Colonic mucosa (tissue), 4 donors: ENCODE measurements at regions not wholly inside any gene's neighbourhood (a gene's known extent, or its start where the extent isn't known, plus 50 kb on each side); places are given as distances from the start of the nearest gene placed in this dataset.
A peak's percentile ranks its signal among the peaks of the same experiment; 100 is the strongest.

Experiments used
- DNase-seq: peaks from one replicate; pipeline ENCODE4 v3.0.0-alpha.2; 2020
- H3K27ac ChIP-seq: fragments of 200-600 bp; one replicate; pipeline ENCODE4 v1.8.0; 2021
- H3K27me3 ChIP-seq: fragments of 200-600 bp; one replicate; pipeline ENCODE4 v1.8.0; 2021
- H3K36me3 ChIP-seq: fragments of 200-600 bp; one replicate; pipeline ENCODE4 v1.8.0; 2021
- H3K4me1 ChIP-seq: fragments of 200-600 bp; one replicate; pipeline ENCODE4 v1.8.0; 2021; ENCODE audit warnings: mild to moderate bottlenecking
- H3K4me3 ChIP-seq: fragments of 200-600 bp; one replicate; pipeline ENCODE4 v1.8.0; 2021
- H3K9ac ChIP-seq, 2 donors: one replicate each; pipeline ENCODE4 v1.7.0; 2013; ENCODE audit warnings: control low read depth in 2 of 2, low read depth in 2 of 2, low read length in 2 of 2
- H3K9me3 ChIP-seq: fragments of 200-600 bp; one replicate; pipeline ENCODE4 v1.8.0; 2021
- intact Hi-C: fragments of 100-400 bp; cut with DNase I; formaldehyde crosslinking; loops from one replicate; pipeline ENCODE4 v1.14.1; 2022
- TF ChIP-seq, protein P1 (sequence below): fragments of 200-600 bp; IDR thresholded peaks from one replicate; pipeline ENCODE4 v1.8.0; 2022; ENCODE audit warnings: antibody characterized with exemption, mild to moderate bottlenecking
- donor health status: healthy.
- donor health status: DM: no; HTN: no; CAD: no.
- donor health status: DM: no; HTN: no; CAD: no.

GRCh38 chr14:103250181-103250580 is 83.9 kb upstream of the EIF5 start:
- no peak for DNase-seq
- no peaks in the 10 kb centered on the region for H3K27me3 ChIP-seq
- intact Hi-C loops = no loop called here
- H3K4me1 ChIP-seq = no peaks in the 10 kb centered on the region
- no peak overlapping the region for H3K9ac ChIP-seq
- no peak overlapping the region for H3K4me3 ChIP-seq
- TF ChIP-seq, protein P1, sequence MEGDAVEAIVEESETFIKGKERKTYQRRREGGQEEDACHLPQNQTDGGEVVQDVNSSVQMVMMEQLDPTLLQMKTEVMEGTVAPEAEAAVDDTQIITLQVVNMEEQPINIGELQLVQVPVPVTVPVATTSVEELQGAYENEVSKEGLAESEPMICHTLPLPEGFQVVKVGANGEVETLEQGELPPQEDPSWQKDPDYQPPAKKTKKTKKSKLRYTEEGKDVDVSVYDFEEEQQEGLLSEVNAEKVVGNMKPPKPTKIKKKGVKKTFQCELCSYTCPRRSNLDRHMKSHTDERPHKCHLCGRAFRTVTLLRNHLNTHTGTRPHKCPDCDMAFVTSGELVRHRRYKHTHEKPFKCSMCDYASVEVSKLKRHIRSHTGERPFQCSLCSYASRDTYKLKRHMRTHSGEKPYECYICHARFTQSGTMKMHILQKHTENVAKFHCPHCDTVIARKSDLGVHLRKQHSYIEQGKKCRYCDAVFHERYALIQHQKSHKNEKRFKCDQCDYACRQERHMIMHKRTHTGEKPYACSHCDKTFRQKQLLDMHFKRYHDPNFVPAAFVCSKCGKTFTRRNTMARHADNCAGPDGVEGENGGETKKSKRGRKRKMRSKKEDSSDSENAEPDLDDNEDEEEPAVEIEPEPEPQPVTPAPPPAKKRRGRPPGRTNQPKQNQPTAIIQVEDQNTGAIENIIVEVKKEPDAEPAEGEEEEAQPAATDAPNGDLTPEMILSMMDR = no peak
- no peaks in the 10 kb centered on the region for H3K36me3 ChIP-seq
- no peak overlapping the region for H3K27ac ChIP-seq
- no peaks in the 10 kb centered on the region for H3K9me3 ChIP-seq

- intact Hi-C loops = no loop called here
- Histone ChIP-seq H3K4me3 (no peak overlapping the region), H3K9ac (peak overlapping the region in 1 of 2 donors; percentile 28), H3K27me3 (no peaks in the 10 kb centered on the region), H3K27ac (no peak overlapping the region), H3K9me3 (no peaks in the 10 kb centered on the region), H3K36me3 (no peaks in the 10 kb centered on the region), H3K4me1 (no peaks in the 10 kb centered on the region)
- TF ChIP-seq, protein P1 = no peak
- DNase-seq = no peak
Measured at GRCh38 chr14:103250874-103251273, 83.2 kb upstream of the EIF5 start.

DNA sequence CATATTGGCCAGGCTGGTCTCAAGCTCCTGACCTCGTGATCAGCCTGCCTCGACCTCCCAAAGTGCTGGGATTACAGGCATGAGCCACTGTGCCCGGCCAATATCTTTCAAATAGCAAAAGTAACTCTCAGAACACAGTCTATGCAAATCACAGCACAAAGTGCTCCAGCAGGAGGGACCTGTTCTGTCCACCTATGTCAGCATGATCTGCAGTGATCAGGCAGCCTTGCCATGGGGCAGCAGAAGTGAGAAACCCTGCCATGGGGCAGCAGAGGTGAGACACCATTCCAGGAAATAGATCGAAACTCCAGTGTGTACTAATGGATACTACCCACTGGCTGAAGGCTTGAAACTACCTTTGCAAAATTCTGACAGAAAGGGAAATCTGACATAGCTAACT is 78.5 kb upstream of the EIF5 start:
- Histone ChIP-seq H3K9me3 (no peaks in the 10 kb centered on the region), H3K9ac (no peak overlapping the region), H3K27me3 (no peaks in the 10 kb centered on the region), H3K4me3 (no peak overlapping the region), H3K4me1 (no peaks in the 10 kb centered on the region), H3K27ac (no peak overlapping the region), H3K36me3 (no peaks in the 10 kb centered on the region)
- intact Hi-C loops = no loop called here
- TF ChIP-seq, protein P1 = no peak
- no peak for DNase-seq

DNA sequence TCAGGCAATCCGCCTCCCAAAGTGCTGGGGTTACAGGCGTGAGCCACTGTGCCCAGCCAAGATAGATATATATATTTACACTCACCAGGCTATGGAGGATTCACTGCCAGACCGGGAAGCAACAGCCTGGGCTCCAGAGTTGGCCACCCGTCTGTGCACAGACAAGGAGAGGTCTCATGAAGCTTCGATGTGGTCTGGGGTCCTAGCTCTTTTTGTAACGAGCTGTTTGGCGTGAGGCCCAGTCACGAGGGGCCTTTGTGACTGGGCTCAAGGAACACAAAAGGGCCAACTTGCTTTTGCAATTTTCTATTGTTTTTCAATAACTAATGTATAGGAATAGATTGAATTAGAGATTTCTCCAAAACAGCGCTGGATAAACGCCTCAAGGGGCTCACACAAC is 77.6 kb upstream of the EIF5 start:
- intact Hi-C loops = no loop called here
- no peak for DNase-seq
- Histone ChIP-seq H3K4me1 (peaks cover 4% of the 10 kb centered on the region), H3K27ac (no peak overlapping the region), H3K36me3 (no peaks in the 10 kb centered on the region), H3K9ac (no peak overlapping the region), H3K4me3 (no peak overlapping the region), H3K9me3 (no peaks in the 10 kb centered on the region), H3K27me3 (no peaks in the 10 kb centered on the region)
- TF ChIP-seq, protein P1 = no peak

- Histone ChIP-seq H3K36me3 (no peaks in the 10 kb centered on the region), H3K27me3 (no peaks in the 10 kb centered on the region), H3K9me3 (no peaks in the 10 kb centered on the region), H3K4me1 (peaks cover 4% of the 10 kb centered on the region), H3K4me3 (no peak overlapping the region), H3K27ac (no peak overlapping the region), H3K9ac (no peak overlapping the region)
- TF ChIP-seq, protein P1 = no peak
- no peak for DNase-seq
- intact Hi-C loops = no loop called here
Measured at GRCh38 chr14:103257211-103257962, 76.7 kb upstream of the EIF5 start.
